Astrocyte (in vitro differentiated cells and primary cell): ENCODE measurements at regions not wholly inside any gene's neighbourhood (a gene's known extent, or its start where the extent isn't known, plus 50 kb on each side); places are given as distances from the start of the nearest gene placed in this dataset.

ENCODE experiments used
- DNase-seq: peaks from one replicate; pipeline ENCODE4 v3.0.0-alpha.2; 2010; ENCODE audit warnings: low read depth
- FAIRE-seq: peaks from 2 replicates; lab custom pipeline; 2011; peaks lifted over from hg19 to GRCh38; lab: Jason Lieb, UNC
- H2AFZ ChIP-seq: 2 replicates; pipeline ENCODE4 v1.6.0; 2012; ENCODE audit warnings: low read depth, low read length, inconsistent platforms
- H3K27ac ChIP-seq: 2 replicates; pipeline ENCODE4 v1.5.1; 2011; ENCODE audit warnings: low read depth, low read length, inconsistent platforms
- H3K27me3 ChIP-seq: 2 replicates; pipeline ENCODE4 v1.6.0; 2011; ENCODE audit warnings: low read length, inconsistent platforms; ENCODE audit not compliant: insufficient read depth
- H3K36me3 ChIP-seq: 2 replicates; pipeline ENCODE4 v1.5.1; 2011; ENCODE audit warnings: low read length, inconsistent platforms; ENCODE audit not compliant: insufficient read depth
- H3K4me1 ChIP-seq: 2 replicates; pipeline ENCODE4 v1.5.1; 2011; ENCODE audit warnings: low read length, inconsistent platforms; ENCODE audit not compliant: insufficient read depth
- H3K4me2 ChIP-seq: 2 replicates; pipeline ENCODE4 v1.6.0; 2012; ENCODE audit warnings: low read length, inconsistent platforms
- H3K4me3 ChIP-seq: 2 replicates; pipeline ENCODE4 v1.5.1; 2011; ENCODE audit warnings: low read depth, mild to moderate bottlenecking, low read length, inconsistent platforms; ENCODE audit not compliant: insufficient read depth
- H3K79me2 ChIP-seq: 2 replicates; pipeline ENCODE4 v1.6.0; 2012; ENCODE audit warnings: mild to moderate bottlenecking, low read length, inconsistent platforms; ENCODE audit not compliant: insufficient read depth
- H3K9ac ChIP-seq: 2 replicates; pipeline ENCODE4 v1.6.0; 2012; ENCODE audit warnings: mild to moderate bottlenecking, low read length, inconsistent platforms
- H3K9me3 ChIP-seq: 2 replicates; pipeline ENCODE4 v1.5.1; 2012; ENCODE audit warnings: low read depth, mild to moderate bottlenecking, low read length, inconsistent platforms; ENCODE audit not compliant: insufficient read depth
- H4K20me1 ChIP-seq: 2 replicates; pipeline ENCODE4 v1.6.0; 2012; ENCODE audit warnings: low read length, inconsistent platforms; ENCODE audit not compliant: insufficient read depth
- H3K27ac Mint-ChIP-seq: one replicate; pipeline ENCODE4 v1.8.0; 2021; ENCODE audit warnings: mild to moderate bottlenecking, mixed read lengths; ENCODE audit not compliant: unreplicated experiment
- H3K27me3 Mint-ChIP-seq: one replicate; pipeline ENCODE4 v1.8.0; 2021; ENCODE audit warnings: low read depth, mixed read lengths; ENCODE audit not compliant: unreplicated experiment
- H3K36me3 Mint-ChIP-seq: one replicate; pipeline ENCODE4 v1.8.0; 2021; ENCODE audit warnings: low read depth, mixed read lengths; ENCODE audit not compliant: unreplicated experiment
- H3K4me1 Mint-ChIP-seq: one replicate; pipeline ENCODE4 v1.8.0; 2021; ENCODE audit warnings: low read depth, mixed read lengths; ENCODE audit not compliant: unreplicated experiment
- H3K4me3 Mint-ChIP-seq: one replicate; pipeline ENCODE4 v1.8.0; 2021; ENCODE audit warnings: mild to moderate bottlenecking, moderate library complexity, mixed read lengths; ENCODE audit not compliant: unreplicated experiment
- H3K9me3 Mint-ChIP-seq: one replicate; pipeline ENCODE4 v1.8.0; 2021; ENCODE audit warnings: mild to moderate bottlenecking, mixed read lengths; ENCODE audit not compliant: unreplicated experiment
- CTCF ChIP-seq: IDR thresholded peaks from 2 replicates; pipeline ENCODE4 v1.5.1; 2011; ENCODE audit warnings: low read depth, mild to moderate bottlenecking, inconsistent platforms, low read length, moderate library complexity; ENCODE audit not compliant: insufficient read depth
- EZH2 ChIP-seq: IDR thresholded peaks from 2 replicates; pipeline ENCODE4 v1.6.1; 2012; ENCODE audit warnings: mild to moderate bottlenecking, low read length, inconsistent platforms; ENCODE audit not compliant: insufficient read depth

GRCh38 chr1:36576551-36577110 is 93.9 kb upstream of the CSF3R start:
- Mint-ChIP-seq H3K4me1 (no peaks in the 10 kb centered on the region), H3K36me3 (no peaks in the 10 kb centered on the region), H3K9me3 (no peaks in the 10 kb centered on the region), H3K4me3 (no peak overlapping the region), H3K27me3 (peaks cover 48% of the 10 kb centered on the region), H3K27ac (no peak overlapping the region)
- Histone ChIP-seq H3K4me3 (no peak overlapping the region), H3K79me2 (no peaks in the 10 kb centered on the region), H3K36me3 (no peaks in the 10 kb centered on the region), H3K27me3 (no peaks in the 10 kb centered on the region), H4K20me1 (no peaks in the 10 kb centered on the region), H3K4me1 (no peaks in the 10 kb centered on the region), H3K9ac (no peak overlapping the region), H2AFZ (no peak overlapping the region), H3K9me3 (no peaks in the 10 kb centered on the region), H3K4me2 (no peak overlapping the region), H3K27ac (no peak overlapping the region)
- TF ChIP-seq EZH2 (no peak), CTCF (no peak)
- DNase-seq (no peak), FAIRE-seq (no peak)

- TF ChIP-seq EZH2: no peak
- TF ChIP-seq CTCF: peak; percentile 62
- H4K20me1 ChIP-seq: no peaks in the 10 kb centered on the region
- DNase-seq (no peak), FAIRE-seq (no peak)
- no peaks in the 10 kb centered on the region for H3K4me1 ChIP-seq
- no peak overlapping the region for H3K27ac Mint-ChIP-seq
- no peak overlapping the region for H2AFZ ChIP-seq
- peaks cover 43% of the 10 kb centered on the region for H3K27me3 Mint-ChIP-seq
- H3K4me1 Mint-ChIP-seq: no peaks in the 10 kb centered on the region
- no peaks in the 10 kb centered on the region for H3K9me3 ChIP-seq
- no peaks in the 10 kb centered on the region for H3K27me3 ChIP-seq
- no peak overlapping the region for H3K9ac ChIP-seq
- no peaks in the 10 kb centered on the region for H3K36me3 ChIP-seq
- no peak overlapping the region for H3K4me3 ChIP-seq
- H3K4me3 Mint-ChIP-seq: no peak overlapping the region
- H3K36me3 Mint-ChIP-seq: no peaks in the 10 kb centered on the region
- no peaks in the 10 kb centered on the region for H3K9me3 Mint-ChIP-seq
- no peak overlapping the region for H3K27ac ChIP-seq
- no peak overlapping the region for H3K4me2 ChIP-seq
- H3K79me2 ChIP-seq: no peaks in the 10 kb centered on the region
Measured at GRCh38 chr1:36576118-36576517, 93.4 kb upstream of the CSF3R start.

- no peak for TF ChIP-seq CTCF
- no peak for TF ChIP-seq EZH2
- Mint-ChIP-seq H3K4me3 (no peak overlapping the region), H3K27me3 (peaks cover 52% of the 10 kb centered on the region), H3K4me1 (no peaks in the 10 kb centered on the region), H3K9me3 (no peaks in the 10 kb centered on the region), H3K36me3 (no peaks in the 10 kb centered on the region), H3K27ac (no peak overlapping the region)
- Histone ChIP-seq H4K20me1 (no peaks in the 10 kb centered on the region), H2AFZ (no peak overlapping the region), H3K4me1 (no peaks in the 10 kb centered on the region), H3K9ac (no peak overlapping the region), H3K4me3 (no peak overlapping the region), H3K27me3 (peaks cover 3% of the 10 kb centered on the region), H3K4me2 (no peak overlapping the region), H3K9me3 (no peaks in the 10 kb centered on the region), H3K27ac (no peak overlapping the region), H3K79me2 (no peaks in the 10 kb centered on the region), H3K36me3 (no peaks in the 10 kb centered on the region)
- DNase-seq (no peak), FAIRE-seq (no peak)
Measured at GRCh38 chr1:36573445-36573844, 90.7 kb upstream of the CSF3R start.
